GM12872 (cell line): ENCODE measurements at regions not wholly inside any gene's neighbourhood (a gene's known extent, or its start where the extent isn't known, plus 50 kb on each side); places are given as distances from the start of the nearest gene placed in this dataset.

Experiments
- CTCF ChIP-seq: IDR thresholded peaks from 3 replicates; pipeline ENCODE4 v1.5.1; 2011; ENCODE audit warnings: low read depth, mild to moderate bottlenecking, low read length, moderate library complexity; ENCODE audit not compliant: insufficient read depth

GRCh38 chr5:148927307-148927946 lies 101.0 kb downstream of the ADRB2 start:
- TF ChIP-seq CTCF, result no peak

- TF ChIP-seq CTCF, result no peak
Measured at GRCh38 chr5:148928141-148928540, 101.7 kb downstream of the ADRB2 start.

- no peak for TF ChIP-seq CTCF
Measured at GRCh38 chr5:148931453-148932057, 105.1 kb downstream of the ADRB2 start.

DNA sequence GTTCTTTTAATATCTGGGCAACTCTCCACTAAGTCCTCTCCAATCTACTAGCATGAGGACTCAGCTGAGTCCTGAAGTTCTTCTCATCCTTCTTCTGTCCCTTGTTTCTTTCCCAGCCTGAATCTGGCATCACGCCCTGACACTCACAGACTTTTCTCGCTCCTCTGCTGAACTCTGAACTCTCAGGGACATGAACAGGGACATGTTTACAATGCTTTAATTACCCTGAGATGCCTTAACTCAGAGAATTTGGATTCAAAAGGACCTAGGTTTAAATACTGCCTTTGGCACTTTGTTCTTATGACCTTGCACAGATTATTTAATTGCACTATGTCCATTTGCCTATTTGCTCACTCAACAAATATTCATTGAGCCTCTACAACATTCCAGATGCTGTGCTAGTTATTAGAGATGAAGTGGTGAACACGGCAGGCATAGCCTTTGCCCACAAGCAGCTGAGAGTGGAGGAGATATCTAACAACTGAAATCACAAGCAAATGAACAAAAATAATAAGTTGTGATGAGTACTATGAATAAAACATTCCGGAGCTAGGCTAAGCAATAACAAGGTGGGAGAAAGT lies 106.0 kb downstream of the ADRB2 start:
- TF ChIP-seq CTCF, result no peak

GRCh38 chr5:148933903-148934432 lies 107.6 kb downstream of the ADRB2 start:
- no peak for TF ChIP-seq CTCF

DNA sequence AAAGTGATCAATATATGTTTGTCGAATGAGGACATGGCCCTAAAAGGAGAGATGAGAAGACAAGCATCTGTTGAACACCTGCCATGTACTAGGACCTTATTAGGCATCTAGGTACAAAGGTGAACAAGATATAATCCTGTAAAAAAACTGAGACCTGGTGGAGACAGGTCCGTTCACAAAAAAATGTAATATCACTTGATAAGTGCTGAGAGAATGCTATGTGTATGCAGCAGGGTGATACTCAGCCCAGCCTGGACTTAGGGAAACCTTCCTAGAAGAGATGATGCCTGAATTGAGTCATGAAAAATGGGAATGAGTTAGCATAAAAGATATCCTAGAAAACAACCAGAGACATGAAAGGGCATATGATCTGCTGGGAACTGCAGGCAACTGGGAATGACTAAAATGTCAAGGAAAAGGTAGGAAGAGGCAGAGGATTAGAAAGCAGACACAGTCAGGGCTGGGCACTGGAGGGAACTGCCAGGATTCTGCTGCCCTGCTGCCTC lies 108.5 kb downstream of the ADRB2 start:
- TF ChIP-seq CTCF, result no peak

GRCh38 chr5:148937239-148937638 lies 110.8 kb downstream of the ADRB2 start:
- TF ChIP-seq CTCF, result no peak
